IMR-90 (cell line): ENCODE measurements at regions not wholly inside any gene's neighbourhood (a gene's known extent, or its start where the extent isn't known, plus 50 kb on each side); places are given as distances from the start of the nearest gene placed in this dataset.

Experiments used
- ATAC-seq: fragments of 200-7000 bp; cut with Tn5 transposase; 2 replicates; pipeline ENCODE4 v1.9.1; 2020; ENCODE audit warnings: low read depth, mild to moderate bottlenecking, moderate library complexity
- BruUV-seq: library from RNA; stranded (reverse); fragments of 400-500 nt; replicated peaks from 2 replicates; lab custom pipeline; 2021; lab: Mats Ljungman, UMichigan
- CTCF ChIA-PET: fragments of 300-600 bp; formaldehyde crosslinking; extraction: SDS; loops from one replicate; lab custom pipeline; 2021; ENCODE audit warnings: antibody characterized with exemption; lab: Yijun Ruan, JAX
- POLR2A ChIA-PET: fragments of 300-600 bp; sonication (Branson Sonifier 250); formaldehyde crosslinking; loops from one replicate; lab custom pipeline; 2022; ENCODE audit warnings: antibody characterized with exemption; ENCODE audit not compliant: unreplicated experiment; lab: Charles Lee
- DNase-seq: peaks from one replicate; pipeline ENCODE4 v3.0.0; 2013
- H2AFZ ChIP-seq: replicated peaks from 2 replicates; pipeline ENCODE3; 2013; ENCODE audit warnings: low read length, mild to moderate bottlenecking; ENCODE audit not compliant: poor library complexity
- H2AK5ac ChIP-seq: 2 replicates; pipeline ENCODE4 v1.6.1; 2013; ENCODE audit warnings: low read depth, low read length, inconsistent platforms
- H2AK9ac ChIP-seq: replicated peaks from 2 replicates; pipeline ENCODE3; 2013; ENCODE audit warnings: mild to moderate bottlenecking, low read depth, low read length, moderate library complexity; ENCODE audit not compliant: poor library complexity
- H2BK120ac ChIP-seq: 2 replicates; pipeline ENCODE4 v1.6.1; 2013; ENCODE audit warnings: low read depth, low read length, inconsistent platforms
- H2BK15ac ChIP-seq: 3 replicates; pipeline ENCODE4 v1.6.1; 2013; ENCODE audit warnings: low read depth, low read length, inconsistent platforms
- H2BK20ac ChIP-seq: 2 replicates; pipeline ENCODE4 v1.6.1; 2013; ENCODE audit warnings: low read depth, mild to moderate bottlenecking, inconsistent platforms, low read length, moderate library complexity
- H2BK5ac ChIP-seq: 2 replicates; pipeline ENCODE4 v1.6.1; 2013; ENCODE audit warnings: mild to moderate bottlenecking, low read depth, low read length, inconsistent platforms; ENCODE audit not compliant: poor library complexity, severe bottlenecking
- H3K14ac ChIP-seq: replicated peaks from 2 replicates; pipeline ENCODE4 v1.6.1; 2013; ENCODE audit warnings: low read depth, low read length, inconsistent platforms
- H3K18ac ChIP-seq: 2 replicates; pipeline ENCODE4 v1.6.1; 2013; ENCODE audit warnings: low read depth, low read length, control low read depth
- H3K23ac ChIP-seq: 2 replicates; pipeline ENCODE4 v1.6.1; 2013; ENCODE audit warnings: low read depth, low read length, inconsistent platforms
- H3K27ac ChIP-seq: 2 replicates; pipeline ENCODE4 v1.5.1; 2013; ENCODE audit warnings: mild to moderate bottlenecking, control low read depth, low read length; ENCODE audit not compliant: insufficient read depth
- H3K27me3 ChIP-seq: 2 replicates; pipeline ENCODE4 v1.6.1; 2013; ENCODE audit warnings: low read length; ENCODE audit not compliant: control insufficient read depth, insufficient read depth
- H3K36me3 ChIP-seq: 2 replicates; pipeline ENCODE4 v1.6.1; 2013; ENCODE audit warnings: low read length, mixed read lengths; ENCODE audit not compliant: control insufficient read depth, insufficient read depth
- H3K4ac ChIP-seq: 2 replicates; pipeline ENCODE4 v1.6.1; 2013; ENCODE audit warnings: low read depth, low read length, inconsistent platforms
- H3K4me1 ChIP-seq: 2 replicates; pipeline ENCODE4 v1.6.1; 2013; ENCODE audit warnings: low read length, mixed read lengths; ENCODE audit not compliant: control insufficient read depth, insufficient read depth
- H3K4me2 ChIP-seq: 2 replicates; pipeline ENCODE4 v1.6.1; 2013; ENCODE audit warnings: low read depth, mild to moderate bottlenecking, control low read depth, low read length, moderate library complexity
- H3K4me3 ChIP-seq: 2 replicates; pipeline ENCODE4 v1.5.1; 2013; ENCODE audit warnings: low read depth, mild to moderate bottlenecking, control low read depth, low read length, moderate library complexity; ENCODE audit not compliant: insufficient read depth
- H3K56ac ChIP-seq: 2 replicates; pipeline ENCODE4 v1.6.1; 2013; ENCODE audit warnings: low read length, inconsistent platforms; ENCODE audit not compliant: insufficient read depth; ENCODE audit errors: extremely low read depth
- H3K79me1 ChIP-seq, 2 experiments: 2 replicates each; pipeline ENCODE4 v1.6.1; 2013; ENCODE audit warnings: low read length in 2 of 2, inconsistent platforms in 1 of 2, low read depth in 1 of 2
- H3K9ac ChIP-seq: 2 replicates; pipeline ENCODE4 v1.6.1; 2013; ENCODE audit warnings: low read depth, low read length, control low read depth
- H3K9me1 ChIP-seq: 2 replicates; pipeline ENCODE4 v1.6.1; 2013; ENCODE audit warnings: low read length, inconsistent platforms; ENCODE audit not compliant: insufficient read depth
- H3K9me3 ChIP-seq: 2 replicates; pipeline ENCODE4 v1.6.1; 2013; ENCODE audit warnings: low read length; ENCODE audit not compliant: control insufficient read depth, insufficient read depth
- H4K20me1 ChIP-seq: 2 replicates; pipeline ENCODE4 v1.6.1; 2013; ENCODE audit warnings: low read length, inconsistent platforms; ENCODE audit not compliant: insufficient read depth
- H4K5ac ChIP-seq: 2 replicates; pipeline ENCODE4 v1.6.1; 2013; ENCODE audit warnings: mild to moderate bottlenecking, low read depth, low read length, control low read depth
- H4K8ac ChIP-seq, 2 experiments: 2 replicates each; pipeline ENCODE4 v1.6.1; 2013; ENCODE audit warnings: low read depth in 2 of 2, low read length in 2 of 2, control low read depth in 1 of 2, inconsistent platforms in 1 of 2
- H4K91ac ChIP-seq: 2 replicates; pipeline ENCODE4 v1.6.1; 2013; ENCODE audit warnings: low read depth, low read length, inconsistent platforms; ENCODE audit not compliant: insufficient read depth
- BHLHE40 ChIP-seq: fragments of 150-350 bp; IDR thresholded peaks from 2 replicates; pipeline ENCODE4 v1.6.1; 2016; ENCODE audit warnings: mild to moderate bottlenecking, low read depth, low read length
- CEBPB ChIP-seq: IDR thresholded peaks from 2 replicates; pipeline ENCODE4 v1.6.1; 2012; ENCODE audit warnings: low read depth, low read length, improper control_type of control experiment
- CHD1 ChIP-seq: IDR thresholded peaks from 2 replicates; pipeline ENCODE4 v1.6.1; 2012; ENCODE audit warnings: low read depth, low read length, improper control_type of control experiment
- FOS ChIP-seq: fragments of 150-350 bp; IDR thresholded peaks from 2 replicates; pipeline ENCODE4 v1.6.1; 2016; ENCODE audit warnings: low read depth, low read length
- MAFK ChIP-seq: IDR thresholded peaks from 2 replicates; pipeline ENCODE4 v1.6.1; 2012; ENCODE audit warnings: low read depth, low read length, improper control_type of control experiment
- MAZ ChIP-seq: IDR thresholded peaks from 2 replicates; pipeline ENCODE4 v1.6.1; 2012; ENCODE audit warnings: low read depth, mild to moderate bottlenecking, low read length, improper control_type of control experiment, moderate library complexity, borderline replicate concordance
- MXI1 ChIP-seq: IDR thresholded peaks from 2 replicates; pipeline ENCODE4 v1.6.1; 2012; ENCODE audit warnings: low read depth, mild to moderate bottlenecking, low read length, moderate library complexity, borderline replicate concordance
- NFE2L2 ChIP-seq: fragments of 150-350 bp; IDR thresholded peaks from 2 replicates; pipeline ENCODE4 v1.6.1; 2016; ENCODE audit warnings: low read depth, mild to moderate bottlenecking, low read length
- POLR2A ChIP-seq: IDR thresholded peaks from 2 replicates; pipeline ENCODE4 v1.6.1; 2012; ENCODE audit warnings: mild to moderate bottlenecking, low read depth, low read length
- RAD21 ChIP-seq: IDR thresholded peaks from 2 replicates; pipeline ENCODE4 v1.6.1; 2012; ENCODE audit warnings: low read length, improper control_type of control experiment
- RCOR1 ChIP-seq: IDR thresholded peaks from 2 replicates; pipeline ENCODE4 v1.6.1; 2012; ENCODE audit warnings: mild to moderate bottlenecking, low read length, improper control_type of control experiment; ENCODE audit not compliant: insufficient replicate concordance
- SMC3 ChIP-seq: fragments of 150-350 bp; IDR thresholded peaks from 2 replicates; pipeline ENCODE4 v1.6.1; 2016; ENCODE audit warnings: low read depth, mild to moderate bottlenecking, antibody characterized with exemption, low read length, moderate library complexity
- WGBS, 2 experiments: methylation state at CpG; one replicate each; pipeline versions ENCODE4 v1.1.5 to v1.1.7; 2013; ENCODE audit warnings: missing lambda C conversion rate in 2 of 2; ENCODE audit not compliant: insufficient read length in 1 of 2; ENCODE audit errors: extremely low coverage in 2 of 2; 5-methylcytosine and 5-hydroxymethylcytosine counted together
- dilution Hi-C: fragments of 300-500 bp; cut with HindIII; formaldehyde crosslinking; loops from one replicate; pipeline ENCODE4 v1.14.3; 2018; ENCODE audit warnings: low sequenced_read_pairs; ENCODE audit not compliant: unreplicated experiment
- in situ Hi-C: fragments of 300-500 bp; cut with MboI; formaldehyde crosslinking; loops from 3 replicates; pipeline ENCODE4 v1.14.3; 2019; ENCODE audit warnings: low sequenced_read_pairs, inconsistent platforms, mixed read lengths
- intact Hi-C: fragments of 100-400 bp; cut with micrococcal nuclease; formaldehyde crosslinking; loops from 2 replicates; pipeline ENCODE4 v1.10.0; 2022
- TF ChIP-seq, protein P1 (sequence below): conservative IDR thresholded peaks from 2 replicates; pipeline ENCODE4 v1.5.1; 2012; ENCODE audit warnings: mild to moderate bottlenecking, low read depth, low read length, improper control_type of control experiment
- TF ChIP-seq, protein P2 (sequence below): fragments of 150-350 bp; IDR thresholded peaks from 2 replicates; pipeline ENCODE4 v1.6.1; 2016; ENCODE audit warnings: low read depth, mild to moderate bottlenecking, low read length, moderate library complexity, borderline replicate concordance
- TF ChIP-seq, protein P3 (sequence below): fragments of 150-350 bp; IDR thresholded peaks from 2 replicates; pipeline ENCODE4 v1.6.1; 2017; ENCODE audit warnings: mild to moderate bottlenecking, antibody characterized with exemption, low read length, low read depth

DNA sequence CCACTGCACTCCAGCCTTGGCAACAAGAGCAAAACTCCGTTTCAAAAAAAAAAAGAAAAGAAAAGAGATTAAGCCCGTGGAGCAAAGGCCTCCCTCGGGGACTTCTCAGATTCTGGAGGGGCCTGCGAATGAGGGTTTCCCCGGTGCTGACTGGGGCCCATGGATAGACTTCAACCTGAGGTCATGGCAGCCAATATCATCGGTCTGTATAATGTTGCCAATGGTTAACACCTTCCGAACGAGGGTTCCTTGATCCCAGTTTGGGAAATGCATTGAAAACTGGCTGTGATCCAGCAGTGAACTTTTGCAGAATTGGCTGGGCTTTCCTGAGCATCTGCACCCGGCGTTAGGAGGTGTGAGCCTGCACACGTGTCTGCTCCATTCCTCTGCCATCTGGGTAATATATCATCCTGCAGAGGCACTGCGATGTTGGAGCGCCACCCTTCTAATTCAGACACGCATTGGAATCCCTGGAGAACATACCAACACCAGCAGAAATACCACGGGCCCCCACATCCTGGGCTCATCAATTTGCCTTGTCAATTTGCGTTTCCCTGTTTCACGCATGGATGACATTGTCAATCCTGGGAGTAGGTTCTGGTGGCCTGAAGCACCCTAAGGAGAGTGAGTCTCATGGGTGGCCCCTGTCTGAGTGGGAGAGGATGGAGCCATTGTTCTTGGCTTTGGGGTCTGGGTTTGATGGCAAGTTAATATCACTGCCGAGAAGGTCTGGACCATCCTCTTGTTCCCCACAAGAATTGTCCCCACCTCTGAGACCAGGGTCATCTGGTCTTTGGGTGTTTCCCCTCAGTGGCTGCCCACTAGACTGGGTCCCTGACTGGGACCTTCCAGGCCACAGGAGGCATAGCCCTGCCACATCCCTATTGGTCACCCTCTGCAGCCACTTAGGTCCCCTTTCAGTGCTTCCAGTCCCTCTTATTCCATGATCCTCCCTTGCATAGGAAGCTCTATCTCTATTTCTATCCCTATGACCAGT lies 441.0 kb downstream of the PTPRU start:
- dilution Hi-C loops: no loop called here
- in situ Hi-C loops: no loop called here
- no peak overlapping the region for H2BK5ac ChIP-seq
- no TSS peak for BruUV-seq
- H4K91ac ChIP-seq: no peak overlapping the region
- no peak overlapping the region for H3K9ac ChIP-seq
- no peaks in the 10 kb centered on the region for H3K4me1 ChIP-seq
- H3K4ac ChIP-seq: no peak overlapping the region
- no peaks in the 10 kb centered on the region for H3K27me3 ChIP-seq
- CTCF ChIA-PET: no interaction called here
- WGBS, 2 experiments: 65% methylated on average over 4 of the region's 18 CpGs; no CpG with 5 or more reads in 1 of the 2 experiments
- no peak overlapping the region for H3K23ac ChIP-seq
- POLR2A ChIA-PET: no interaction called here
- H3K79me1 ChIP-seq: no peaks in the 10 kb centered on the region
- no peak overlapping the region for H3K4me2 ChIP-seq
- DNase-seq (no peak), ATAC-seq (no peak)
- no peak overlapping the region for H3K14ac ChIP-seq
- H3K27ac ChIP-seq: no peak overlapping the region
- no peak overlapping the region for H2BK15ac ChIP-seq
- H3K4me3 ChIP-seq: no peak overlapping the region
- no peak overlapping the region for H2AK5ac ChIP-seq
- no peaks in the 10 kb centered on the region for H3K9me3 ChIP-seq
- H4K8ac ChIP-seq: no peak overlapping the region
- H3K9me1 ChIP-seq: no peaks in the 10 kb centered on the region
- no peak overlapping the region for H2AFZ ChIP-seq
- H3K18ac ChIP-seq: no peak overlapping the region
- H4K20me1 ChIP-seq: no peaks in the 10 kb centered on the region
- H3K36me3 ChIP-seq: no peaks in the 10 kb centered on the region
- no peak overlapping the region for H2BK20ac ChIP-seq
- H3K56ac ChIP-seq: no peak overlapping the region
- intact Hi-C loops: no loop called here
- H2BK120ac ChIP-seq: no peak overlapping the region
- no peak overlapping the region for H2AK9ac ChIP-seq
- H4K5ac ChIP-seq: no peak overlapping the region
- no peak for TF ChIP-seq SMC3
- no peak for TF ChIP-seq MAFK
- TF ChIP-seq, protein P1, sequence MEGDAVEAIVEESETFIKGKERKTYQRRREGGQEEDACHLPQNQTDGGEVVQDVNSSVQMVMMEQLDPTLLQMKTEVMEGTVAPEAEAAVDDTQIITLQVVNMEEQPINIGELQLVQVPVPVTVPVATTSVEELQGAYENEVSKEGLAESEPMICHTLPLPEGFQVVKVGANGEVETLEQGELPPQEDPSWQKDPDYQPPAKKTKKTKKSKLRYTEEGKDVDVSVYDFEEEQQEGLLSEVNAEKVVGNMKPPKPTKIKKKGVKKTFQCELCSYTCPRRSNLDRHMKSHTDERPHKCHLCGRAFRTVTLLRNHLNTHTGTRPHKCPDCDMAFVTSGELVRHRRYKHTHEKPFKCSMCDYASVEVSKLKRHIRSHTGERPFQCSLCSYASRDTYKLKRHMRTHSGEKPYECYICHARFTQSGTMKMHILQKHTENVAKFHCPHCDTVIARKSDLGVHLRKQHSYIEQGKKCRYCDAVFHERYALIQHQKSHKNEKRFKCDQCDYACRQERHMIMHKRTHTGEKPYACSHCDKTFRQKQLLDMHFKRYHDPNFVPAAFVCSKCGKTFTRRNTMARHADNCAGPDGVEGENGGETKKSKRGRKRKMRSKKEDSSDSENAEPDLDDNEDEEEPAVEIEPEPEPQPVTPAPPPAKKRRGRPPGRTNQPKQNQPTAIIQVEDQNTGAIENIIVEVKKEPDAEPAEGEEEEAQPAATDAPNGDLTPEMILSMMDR: no peak
- no peak for TF ChIP-seq CEBPB
- no peak for TF ChIP-seq RAD21
- TF ChIP-seq MXI1: no peak
- TF ChIP-seq NFE2L2: no peak
- TF ChIP-seq RCOR1: no peak
- no peak for TF ChIP-seq FOS
- no peak for TF ChIP-seq CHD1
- no peak for TF ChIP-seq BHLHE40
- TF ChIP-seq, protein P2, sequence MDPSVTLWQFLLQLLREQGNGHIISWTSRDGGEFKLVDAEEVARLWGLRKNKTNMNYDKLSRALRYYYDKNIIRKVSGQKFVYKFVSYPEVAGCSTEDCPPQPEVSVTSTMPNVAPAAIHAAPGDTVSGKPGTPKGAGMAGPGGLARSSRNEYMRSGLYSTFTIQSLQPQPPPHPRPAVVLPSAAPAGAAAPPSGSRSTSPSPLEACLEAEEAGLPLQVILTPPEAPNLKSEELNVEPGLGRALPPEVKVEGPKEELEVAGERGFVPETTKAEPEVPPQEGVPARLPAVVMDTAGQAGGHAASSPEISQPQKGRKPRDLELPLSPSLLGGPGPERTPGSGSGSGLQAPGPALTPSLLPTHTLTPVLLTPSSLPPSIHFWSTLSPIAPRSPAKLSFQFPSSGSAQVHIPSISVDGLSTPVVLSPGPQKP: no peak
- TF ChIP-seq MAZ: no peak
- TF ChIP-seq, protein P3, sequence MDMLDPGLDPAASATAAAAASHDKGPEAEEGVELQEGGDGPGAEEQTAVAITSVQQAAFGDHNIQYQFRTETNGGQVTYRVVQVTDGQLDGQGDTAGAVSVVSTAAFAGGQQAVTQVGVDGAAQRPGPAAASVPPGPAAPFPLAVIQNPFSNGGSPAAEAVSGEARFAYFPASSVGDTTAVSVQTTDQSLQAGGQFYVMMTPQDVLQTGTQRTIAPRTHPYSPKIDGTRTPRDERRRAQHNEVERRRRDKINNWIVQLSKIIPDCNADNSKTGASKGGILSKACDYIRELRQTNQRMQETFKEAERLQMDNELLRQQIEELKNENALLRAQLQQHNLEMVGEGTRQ: no peak
- no peak for TF ChIP-seq POLR2A
